IMR-90 (cell line): ENCODE measurements at regions not wholly inside any gene's neighbourhood (a gene's known extent, or its start where the extent isn't known, plus 50 kb on each side); places are given as distances from the start of the nearest gene placed in this dataset.

Experiments used
- ATAC-seq: fragments of 200-7000 bp; cut with Tn5 transposase; 2 replicates; pipeline ENCODE4 v1.9.1; 2020; ENCODE audit warnings: low read depth, mild to moderate bottlenecking, moderate library complexity
- BruUV-seq: library from RNA; stranded (reverse); fragments of 400-500 nt; replicated peaks from 2 replicates; lab custom pipeline; 2021; lab: Mats Ljungman, UMichigan
- CTCF ChIA-PET: fragments of 300-600 bp; formaldehyde crosslinking; extraction: SDS; loops from one replicate; lab custom pipeline; 2021; ENCODE audit warnings: antibody characterized with exemption; lab: Yijun Ruan, JAX
- POLR2A ChIA-PET: fragments of 300-600 bp; sonication (Branson Sonifier 250); formaldehyde crosslinking; loops from one replicate; lab custom pipeline; 2022; ENCODE audit warnings: antibody characterized with exemption; ENCODE audit not compliant: unreplicated experiment; lab: Charles Lee
- DNase-seq: peaks from one replicate; pipeline ENCODE4 v3.0.0; 2013
- H2AFZ ChIP-seq: replicated peaks from 2 replicates; pipeline ENCODE3; 2013; ENCODE audit warnings: low read length, mild to moderate bottlenecking; ENCODE audit not compliant: poor library complexity
- H2AK5ac ChIP-seq: 2 replicates; pipeline ENCODE4 v1.6.1; 2013; ENCODE audit warnings: low read depth, low read length, inconsistent platforms
- H2AK9ac ChIP-seq: replicated peaks from 2 replicates; pipeline ENCODE3; 2013; ENCODE audit warnings: mild to moderate bottlenecking, low read depth, low read length, moderate library complexity; ENCODE audit not compliant: poor library complexity
- H2BK120ac ChIP-seq: 2 replicates; pipeline ENCODE4 v1.6.1; 2013; ENCODE audit warnings: low read depth, low read length, inconsistent platforms
- H2BK15ac ChIP-seq: 3 replicates; pipeline ENCODE4 v1.6.1; 2013; ENCODE audit warnings: low read depth, low read length, inconsistent platforms
- H2BK20ac ChIP-seq: 2 replicates; pipeline ENCODE4 v1.6.1; 2013; ENCODE audit warnings: low read depth, mild to moderate bottlenecking, inconsistent platforms, low read length, moderate library complexity
- H2BK5ac ChIP-seq: 2 replicates; pipeline ENCODE4 v1.6.1; 2013; ENCODE audit warnings: mild to moderate bottlenecking, low read depth, low read length, inconsistent platforms; ENCODE audit not compliant: poor library complexity, severe bottlenecking
- H3K14ac ChIP-seq: replicated peaks from 2 replicates; pipeline ENCODE4 v1.6.1; 2013; ENCODE audit warnings: low read depth, low read length, inconsistent platforms
- H3K18ac ChIP-seq: 2 replicates; pipeline ENCODE4 v1.6.1; 2013; ENCODE audit warnings: low read depth, low read length, control low read depth
- H3K23ac ChIP-seq: 2 replicates; pipeline ENCODE4 v1.6.1; 2013; ENCODE audit warnings: low read depth, low read length, inconsistent platforms
- H3K27ac ChIP-seq: 2 replicates; pipeline ENCODE4 v1.5.1; 2013; ENCODE audit warnings: mild to moderate bottlenecking, control low read depth, low read length; ENCODE audit not compliant: insufficient read depth
- H3K27me3 ChIP-seq: 2 replicates; pipeline ENCODE4 v1.6.1; 2013; ENCODE audit warnings: low read length; ENCODE audit not compliant: control insufficient read depth, insufficient read depth
- H3K36me3 ChIP-seq: 2 replicates; pipeline ENCODE4 v1.6.1; 2013; ENCODE audit warnings: low read length, mixed read lengths; ENCODE audit not compliant: control insufficient read depth, insufficient read depth
- H3K4ac ChIP-seq: 2 replicates; pipeline ENCODE4 v1.6.1; 2013; ENCODE audit warnings: low read depth, low read length, inconsistent platforms
- H3K4me1 ChIP-seq: 2 replicates; pipeline ENCODE4 v1.6.1; 2013; ENCODE audit warnings: low read length, mixed read lengths; ENCODE audit not compliant: control insufficient read depth, insufficient read depth
- H3K4me2 ChIP-seq: 2 replicates; pipeline ENCODE4 v1.6.1; 2013; ENCODE audit warnings: low read depth, mild to moderate bottlenecking, control low read depth, low read length, moderate library complexity
- H3K4me3 ChIP-seq: 2 replicates; pipeline ENCODE4 v1.5.1; 2013; ENCODE audit warnings: low read depth, mild to moderate bottlenecking, control low read depth, low read length, moderate library complexity; ENCODE audit not compliant: insufficient read depth
- H3K56ac ChIP-seq: 2 replicates; pipeline ENCODE4 v1.6.1; 2013; ENCODE audit warnings: low read length, inconsistent platforms; ENCODE audit not compliant: insufficient read depth; ENCODE audit errors: extremely low read depth
- H3K79me1 ChIP-seq, 2 experiments: 2 replicates each; pipeline ENCODE4 v1.6.1; 2013; ENCODE audit warnings: low read length in 2 of 2, inconsistent platforms in 1 of 2, low read depth in 1 of 2
- H3K9ac ChIP-seq: 2 replicates; pipeline ENCODE4 v1.6.1; 2013; ENCODE audit warnings: low read depth, low read length, control low read depth
- H3K9me1 ChIP-seq: 2 replicates; pipeline ENCODE4 v1.6.1; 2013; ENCODE audit warnings: low read length, inconsistent platforms; ENCODE audit not compliant: insufficient read depth
- H3K9me3 ChIP-seq: 2 replicates; pipeline ENCODE4 v1.6.1; 2013; ENCODE audit warnings: low read length; ENCODE audit not compliant: control insufficient read depth, insufficient read depth
- H4K20me1 ChIP-seq: 2 replicates; pipeline ENCODE4 v1.6.1; 2013; ENCODE audit warnings: low read length, inconsistent platforms; ENCODE audit not compliant: insufficient read depth
- H4K5ac ChIP-seq: 2 replicates; pipeline ENCODE4 v1.6.1; 2013; ENCODE audit warnings: mild to moderate bottlenecking, low read depth, low read length, control low read depth
- H4K8ac ChIP-seq, 2 experiments: 2 replicates each; pipeline ENCODE4 v1.6.1; 2013; ENCODE audit warnings: low read depth in 2 of 2, low read length in 2 of 2, control low read depth in 1 of 2, inconsistent platforms in 1 of 2
- H4K91ac ChIP-seq: 2 replicates; pipeline ENCODE4 v1.6.1; 2013; ENCODE audit warnings: low read depth, low read length, inconsistent platforms; ENCODE audit not compliant: insufficient read depth
- BHLHE40 ChIP-seq: fragments of 150-350 bp; IDR thresholded peaks from 2 replicates; pipeline ENCODE4 v1.6.1; 2016; ENCODE audit warnings: mild to moderate bottlenecking, low read depth, low read length
- CEBPB ChIP-seq: IDR thresholded peaks from 2 replicates; pipeline ENCODE4 v1.6.1; 2012; ENCODE audit warnings: low read depth, low read length, improper control_type of control experiment
- CHD1 ChIP-seq: IDR thresholded peaks from 2 replicates; pipeline ENCODE4 v1.6.1; 2012; ENCODE audit warnings: low read depth, low read length, improper control_type of control experiment
- CTCF ChIP-seq: conservative IDR thresholded peaks from 2 replicates; pipeline ENCODE4 v1.5.1; 2012; ENCODE audit warnings: mild to moderate bottlenecking, low read depth, low read length, improper control_type of control experiment
- FOS ChIP-seq: fragments of 150-350 bp; IDR thresholded peaks from 2 replicates; pipeline ENCODE4 v1.6.1; 2016; ENCODE audit warnings: low read depth, low read length
- MAFK ChIP-seq: IDR thresholded peaks from 2 replicates; pipeline ENCODE4 v1.6.1; 2012; ENCODE audit warnings: low read depth, low read length, improper control_type of control experiment
- MAZ ChIP-seq: IDR thresholded peaks from 2 replicates; pipeline ENCODE4 v1.6.1; 2012; ENCODE audit warnings: low read depth, mild to moderate bottlenecking, low read length, improper control_type of control experiment, moderate library complexity, borderline replicate concordance
- MXI1 ChIP-seq: IDR thresholded peaks from 2 replicates; pipeline ENCODE4 v1.6.1; 2012; ENCODE audit warnings: low read depth, mild to moderate bottlenecking, low read length, moderate library complexity, borderline replicate concordance
- NFE2L2 ChIP-seq: fragments of 150-350 bp; IDR thresholded peaks from 2 replicates; pipeline ENCODE4 v1.6.1; 2016; ENCODE audit warnings: low read depth, mild to moderate bottlenecking, low read length
- POLR2A ChIP-seq: IDR thresholded peaks from 2 replicates; pipeline ENCODE4 v1.6.1; 2012; ENCODE audit warnings: mild to moderate bottlenecking, low read depth, low read length
- RAD21 ChIP-seq: IDR thresholded peaks from 2 replicates; pipeline ENCODE4 v1.6.1; 2012; ENCODE audit warnings: low read length, improper control_type of control experiment
- RCOR1 ChIP-seq: IDR thresholded peaks from 2 replicates; pipeline ENCODE4 v1.6.1; 2012; ENCODE audit warnings: mild to moderate bottlenecking, low read length, improper control_type of control experiment; ENCODE audit not compliant: insufficient replicate concordance
- RFX5 ChIP-seq: IDR thresholded peaks from 2 replicates; pipeline ENCODE4 v1.8.0; 2012; ENCODE audit warnings: low read depth, mild to moderate bottlenecking, low read length, moderate library complexity
- SMC3 ChIP-seq: fragments of 150-350 bp; IDR thresholded peaks from 2 replicates; pipeline ENCODE4 v1.6.1; 2016; ENCODE audit warnings: low read depth, mild to moderate bottlenecking, antibody characterized with exemption, low read length, moderate library complexity
- USF2 ChIP-seq: fragments of 150-350 bp; IDR thresholded peaks from 2 replicates; pipeline ENCODE4 v1.6.1; 2017; ENCODE audit warnings: mild to moderate bottlenecking, antibody characterized with exemption, low read length, low read depth
- WGBS, 2 experiments: methylation state at CpG; one replicate each; pipeline versions ENCODE4 v1.1.5 to v1.1.7; 2013; ENCODE audit warnings: missing lambda C conversion rate in 2 of 2; ENCODE audit not compliant: insufficient read length in 1 of 2; ENCODE audit errors: extremely low coverage in 2 of 2; 5-methylcytosine and 5-hydroxymethylcytosine counted together
- dilution Hi-C: fragments of 300-500 bp; cut with HindIII; formaldehyde crosslinking; loops from one replicate; pipeline ENCODE4 v1.14.3; 2018; ENCODE audit warnings: low sequenced_read_pairs; ENCODE audit not compliant: unreplicated experiment
- in situ Hi-C: fragments of 300-500 bp; cut with MboI; formaldehyde crosslinking; loops from 3 replicates; pipeline ENCODE4 v1.14.3; 2019; ENCODE audit warnings: low sequenced_read_pairs, inconsistent platforms, mixed read lengths
- intact Hi-C: fragments of 100-400 bp; cut with micrococcal nuclease; formaldehyde crosslinking; loops from 2 replicates; pipeline ENCODE4 v1.10.0; 2022
- TF ChIP-seq, protein P1 (sequence below): fragments of 150-350 bp; IDR thresholded peaks from 2 replicates; pipeline ENCODE4 v1.6.1; 2016; ENCODE audit warnings: low read depth, mild to moderate bottlenecking, low read length, moderate library complexity, borderline replicate concordance

GRCh38 chr12:115209230-115209629 is 525.3 kb upstream of the TBX3 start:
- Histone ChIP-seq H3K9me1 (no peaks in the 10 kb centered on the region), H3K4me3 (no peak overlapping the region), H3K36me3 (no peaks in the 10 kb centered on the region), H3K18ac (no peak overlapping the region), H2AFZ (no peak overlapping the region), H2BK120ac (no peak overlapping the region), H4K8ac (no peak overlapping the region), H4K20me1 (no peaks in the 10 kb centered on the region), H3K9ac (no peak overlapping the region), H3K14ac (no peak overlapping the region), H3K27ac (no peak overlapping the region), H2BK20ac (no peak overlapping the region), H3K9me3 (0 out of 2 replicates have a peak, but pooled peaks cover 2% of the 10 kb centered on the region), H3K27me3 (no peaks in the 10 kb centered on the region), H3K56ac (no peak overlapping the region), H3K4me1 (peaks cover 2% of the 10 kb centered on the region; the same call in 1 of the 2 replicates), H2BK5ac (no peak overlapping the region), H3K4me2 (no peak overlapping the region), H2AK9ac (no peak overlapping the region), H3K79me1 (no peaks in the 10 kb centered on the region), H3K4ac (no peak overlapping the region), H2BK15ac (no peak overlapping the region), H2AK5ac (no peak overlapping the region), H3K23ac (no peak overlapping the region), H4K5ac (no peak overlapping the region), H4K91ac (no peak overlapping the region)
- intact Hi-C loops, result no loop called here
- WGBS, 2 experiments, result 82% methylated on average over 5 of the region's 8 CpGs; no CpG with 5 or more reads in 1 of the 2 experiments
- in situ Hi-C loops, result no loop called here
- TF ChIP-seq MAFK (no peak), CHD1 (no peak), RCOR1 (no peak), POLR2A (no peak), FOS (no peak), MAZ (no peak), BHLHE40 (no peak), CEBPB (no peak), MXI1 (no peak), NFE2L2 (no peak), RFX5 (no peak), RAD21 (no peak), SMC3 (no peak), CTCF (no peak), USF2 (no peak)
- TF ChIP-seq, protein P1, sequence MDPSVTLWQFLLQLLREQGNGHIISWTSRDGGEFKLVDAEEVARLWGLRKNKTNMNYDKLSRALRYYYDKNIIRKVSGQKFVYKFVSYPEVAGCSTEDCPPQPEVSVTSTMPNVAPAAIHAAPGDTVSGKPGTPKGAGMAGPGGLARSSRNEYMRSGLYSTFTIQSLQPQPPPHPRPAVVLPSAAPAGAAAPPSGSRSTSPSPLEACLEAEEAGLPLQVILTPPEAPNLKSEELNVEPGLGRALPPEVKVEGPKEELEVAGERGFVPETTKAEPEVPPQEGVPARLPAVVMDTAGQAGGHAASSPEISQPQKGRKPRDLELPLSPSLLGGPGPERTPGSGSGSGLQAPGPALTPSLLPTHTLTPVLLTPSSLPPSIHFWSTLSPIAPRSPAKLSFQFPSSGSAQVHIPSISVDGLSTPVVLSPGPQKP, result no peak
- no TSS peak for BruUV-seq
- ATAC-seq (no peak), DNase-seq (no peak)
- dilution Hi-C loops, result no loop called here
- CTCF ChIA-PET, result no interaction called here
- POLR2A ChIA-PET, result no interaction called here
